GM12878 (cell line): ENCODE measurements at regions not wholly inside any gene's neighbourhood (a gene's known extent, or its start where the extent isn't known, plus 50 kb on each side); places are given as distances from the start of the nearest gene placed in this dataset.

Experiments
- ATF7 ChIP-seq: fragments of 450-650 bp; IDR thresholded peaks from 2 replicates; pipeline ENCODE4 v1.6.1; 2016; ENCODE audit warnings: low read depth, mild to moderate bottlenecking
- CBFB ChIP-seq: IDR thresholded peaks from 2 replicates; pipeline ENCODE4 v1.6.1; 2016; ENCODE audit warnings: antibody characterized with exemption, low read depth
- EGR1 ChIP-seq, 2 experiments: IDR thresholded peaks; 1 replicate in 1 of 2; 2 replicates in 1 of 2; pipeline ENCODE4 v1.6.1; 2011 to 2012; ENCODE audit warnings: low read depth in 2 of 2, low read length in 2 of 2, borderline replicate concordance in 1 of 2, mild to moderate bottlenecking in 1 of 2, moderate library complexity in 1 of 2
- HSF1 ChIP-seq: fragments of 150-350 bp; IDR thresholded peaks from 2 replicates; pipeline ENCODE4 v1.6.1; 2014; ENCODE audit warnings: mild to moderate bottlenecking, low read depth, low read length
- MTA3 ChIP-seq: IDR thresholded peaks from 2 replicates; pipeline ENCODE4 v1.6.1; 2012; ENCODE audit warnings: low read length, inconsistent platforms, borderline replicate concordance
- PML ChIP-seq: IDR thresholded peaks from 2 replicates; pipeline ENCODE4 v1.6.1; 2012; ENCODE audit warnings: low read length, inconsistent platforms
- RB1 ChIP-seq: fragments of 450-650 bp; formaldehyde crosslinking; IDR thresholded peaks from 2 replicates; pipeline ENCODE4 v1.6.1; 2017; ENCODE audit warnings: mild to moderate bottlenecking, borderline replicate concordance
- SKIL ChIP-seq: fragments of 450-650 bp; IDR thresholded peaks from 2 replicates; pipeline ENCODE4 v1.6.1; 2017; ENCODE audit warnings: mild to moderate bottlenecking, low read depth, inconsistent platforms; ENCODE audit not compliant: poor library complexity, severe bottlenecking
- SRF ChIP-seq, 2 experiments: IDR thresholded peaks; 2 replicates each; pipeline ENCODE4 v1.6.1; 2011; ENCODE audit warnings: low read depth in 2 of 2, low read length in 2 of 2, mild to moderate bottlenecking in 1 of 2, moderate library complexity in 1 of 2
- STAT1 ChIP-seq: fragments of 450-650 bp; conservative IDR thresholded peaks from 2 replicates; pipeline ENCODE4 v1.6.1; 2014; ENCODE audit warnings: antibody characterized with exemption, mild to moderate bottlenecking
- SUPT20H ChIP-seq: IDR thresholded peaks from 2 replicates; pipeline ENCODE4 v1.6.1; 2011; ENCODE audit warnings: low read depth, mild to moderate bottlenecking, low read length, moderate library complexity, borderline replicate concordance; ENCODE audit not compliant: control insufficient read depth
- TF ChIP-seq, protein P1 (sequence below): fragments of 450-650 bp; IDR thresholded peaks from 2 replicates; pipeline ENCODE4 v1.6.1; 2017; ENCODE audit warnings: antibody characterized with exemption, mild to moderate bottlenecking, moderate library complexity
- TF ChIP-seq, protein P2 (sequence below): fragments of 450-650 bp; IDR thresholded peaks from 2 replicates; pipeline ENCODE4 v1.6.1; 2016; ENCODE audit warnings: mild to moderate bottlenecking
- TF ChIP-seq, protein P3 (sequence below), 3 experiments: IDR thresholded peaks in 2 of 3; conservative IDR thresholded peaks in 1 of 3; 2 replicates each; pipeline ENCODE4 v1.5.1; 2011; ENCODE audit warnings: low read depth in 3 of 3, low read length in 3 of 3, mild to moderate bottlenecking in 3 of 3, control low read depth in 2 of 3, moderate library complexity in 2 of 3, inconsistent platforms in 1 of 3, mixed read lengths in 1 of 3; ENCODE audit not compliant: control insufficient read depth in 2 of 3, insufficient read depth in 1 of 3; ENCODE audit errors: extremely low read depth in 1 of 3
- TF ChIP-seq, protein P4 (sequence below): fragments of 450-650 bp; IDR thresholded peaks from 2 replicates; pipeline ENCODE4 v1.6.1; 2017; ENCODE audit warnings: mild to moderate bottlenecking

GRCh38 chr6:159104163-159104925, 59.6 kb upstream of the TAGAP start (continued):
- TF ChIP-seq HSF1 (no peak), STAT1 (no peak), RB1 (peak; percentile 38; the same call in 1 of the 2 replicates), ATF7 (no peak), SUPT20H (no peak), SKIL (no peak), PML (no peak), SRF (IDR thresholded peaks at IDR 0.05; ENCODE audit: low read depth in 2 of 2, low read length in 2 of 2) (0 out of 4 replicates have a peak, but pooled peaks of 1 of the 2 experiments have one; percentile 22), MTA3 (no peak), CBFB (0 out of 2 replicates have a peak, but pooled peaks have one; percentile 17), EGR1 (IDR thresholded peaks at IDR 0.05; ENCODE audit: borderline replicate concordance in 1 of 2, low read depth in 2 of 2, low read length in 2 of 2) (no peak)
- TF ChIP-seq, protein P1, sequence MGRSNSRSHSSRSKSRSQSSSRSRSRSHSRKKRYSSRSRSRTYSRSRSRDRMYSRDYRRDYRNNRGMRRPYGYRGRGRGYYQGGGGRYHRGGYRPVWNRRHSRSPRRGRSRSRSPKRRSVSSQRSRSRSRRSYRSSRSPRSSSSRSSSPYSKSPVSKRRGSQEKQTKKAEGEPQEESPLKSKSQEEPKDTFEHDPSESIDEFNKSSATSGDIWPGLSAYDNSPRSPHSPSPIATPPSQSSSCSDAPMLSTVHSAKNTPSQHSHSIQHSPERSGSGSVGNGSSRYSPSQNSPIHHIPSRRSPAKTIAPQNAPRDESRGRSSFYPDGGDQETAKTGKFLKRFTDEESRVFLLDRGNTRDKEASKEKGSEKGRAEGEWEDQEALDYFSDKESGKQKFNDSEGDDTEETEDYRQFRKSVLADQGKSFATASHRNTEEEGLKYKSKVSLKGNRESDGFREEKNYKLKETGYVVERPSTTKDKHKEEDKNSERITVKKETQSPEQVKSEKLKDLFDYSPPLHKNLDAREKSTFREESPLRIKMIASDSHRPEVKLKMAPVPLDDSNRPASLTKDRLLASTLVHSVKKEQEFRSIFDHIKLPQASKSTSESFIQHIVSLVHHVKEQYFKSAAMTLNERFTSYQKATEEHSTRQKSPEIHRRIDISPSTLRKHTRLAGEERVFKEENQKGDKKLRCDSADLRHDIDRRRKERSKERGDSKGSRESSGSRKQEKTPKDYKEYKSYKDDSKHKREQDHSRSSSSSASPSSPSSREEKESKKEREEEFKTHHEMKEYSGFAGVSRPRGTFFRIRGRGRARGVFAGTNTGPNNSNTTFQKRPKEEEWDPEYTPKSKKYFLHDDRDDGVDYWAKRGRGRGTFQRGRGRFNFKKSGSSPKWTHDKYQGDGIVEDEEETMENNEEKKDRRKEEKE = no peak
- TF ChIP-seq, protein P2, sequence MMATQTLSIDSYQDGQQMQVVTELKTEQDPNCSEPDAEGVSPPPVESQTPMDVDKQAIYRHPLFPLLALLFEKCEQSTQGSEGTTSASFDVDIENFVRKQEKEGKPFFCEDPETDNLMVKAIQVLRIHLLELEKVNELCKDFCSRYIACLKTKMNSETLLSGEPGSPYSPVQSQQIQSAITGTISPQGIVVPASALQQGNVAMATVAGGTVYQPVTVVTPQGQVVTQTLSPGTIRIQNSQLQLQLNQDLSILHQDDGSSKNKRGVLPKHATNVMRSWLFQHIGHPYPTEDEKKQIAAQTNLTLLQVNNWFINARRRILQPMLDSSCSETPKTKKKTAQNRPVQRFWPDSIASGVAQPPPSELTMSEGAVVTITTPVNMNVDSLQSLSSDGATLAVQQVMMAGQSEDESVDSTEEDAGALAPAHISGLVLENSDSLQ = peak; percentile 37; the same call in 1 of the 2 replicates
- TF ChIP-seq, protein P3, sequence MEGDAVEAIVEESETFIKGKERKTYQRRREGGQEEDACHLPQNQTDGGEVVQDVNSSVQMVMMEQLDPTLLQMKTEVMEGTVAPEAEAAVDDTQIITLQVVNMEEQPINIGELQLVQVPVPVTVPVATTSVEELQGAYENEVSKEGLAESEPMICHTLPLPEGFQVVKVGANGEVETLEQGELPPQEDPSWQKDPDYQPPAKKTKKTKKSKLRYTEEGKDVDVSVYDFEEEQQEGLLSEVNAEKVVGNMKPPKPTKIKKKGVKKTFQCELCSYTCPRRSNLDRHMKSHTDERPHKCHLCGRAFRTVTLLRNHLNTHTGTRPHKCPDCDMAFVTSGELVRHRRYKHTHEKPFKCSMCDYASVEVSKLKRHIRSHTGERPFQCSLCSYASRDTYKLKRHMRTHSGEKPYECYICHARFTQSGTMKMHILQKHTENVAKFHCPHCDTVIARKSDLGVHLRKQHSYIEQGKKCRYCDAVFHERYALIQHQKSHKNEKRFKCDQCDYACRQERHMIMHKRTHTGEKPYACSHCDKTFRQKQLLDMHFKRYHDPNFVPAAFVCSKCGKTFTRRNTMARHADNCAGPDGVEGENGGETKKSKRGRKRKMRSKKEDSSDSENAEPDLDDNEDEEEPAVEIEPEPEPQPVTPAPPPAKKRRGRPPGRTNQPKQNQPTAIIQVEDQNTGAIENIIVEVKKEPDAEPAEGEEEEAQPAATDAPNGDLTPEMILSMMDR (IDR thresholded peaks at IDR 0.05 in 2 of 3, conservative IDR thresholded peaks at IDR 0.05 in 1 of 3; ENCODE audit: control insufficient read depth in 2 of 3, extremely low read depth in 1 of 3, insufficient read depth in 1 of 3, low read depth in 3 of 3, low read length in 3 of 3) = peak; percentile 97 to 99 (median 98); a peak in 5 of 6 replicates
- TF ChIP-seq, protein P4, sequence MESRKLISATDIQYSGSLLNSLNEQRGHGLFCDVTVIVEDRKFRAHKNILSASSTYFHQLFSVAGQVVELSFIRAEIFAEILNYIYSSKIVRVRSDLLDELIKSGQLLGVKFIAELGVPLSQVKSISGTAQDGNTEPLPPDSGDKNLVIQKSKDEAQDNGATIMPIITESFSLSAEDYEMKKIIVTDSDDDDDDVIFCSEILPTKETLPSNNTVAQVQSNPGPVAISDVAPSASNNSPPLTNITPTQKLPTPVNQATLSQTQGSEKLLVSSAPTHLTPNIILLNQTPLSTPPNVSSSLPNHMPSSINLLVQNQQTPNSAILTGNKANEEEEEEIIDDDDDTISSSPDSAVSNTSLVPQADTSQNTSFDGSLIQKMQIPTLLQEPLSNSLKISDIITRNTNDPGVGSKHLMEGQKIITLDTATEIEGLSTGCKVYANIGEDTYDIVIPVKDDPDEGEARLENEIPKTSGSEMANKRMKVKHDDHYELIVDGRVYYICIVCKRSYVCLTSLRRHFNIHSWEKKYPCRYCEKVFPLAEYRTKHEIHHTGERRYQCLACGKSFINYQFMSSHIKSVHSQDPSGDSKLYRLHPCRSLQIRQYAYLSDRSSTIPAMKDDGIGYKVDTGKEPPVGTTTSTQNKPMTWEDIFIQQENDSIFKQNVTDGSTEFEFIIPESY = no peak
